ENCODE measurements at regions not wholly inside any gene's neighbourhood (a gene's known extent, or its start where the extent isn't known, plus 50 kb on each side); places are given as distances from the start of the nearest gene placed in this dataset.

DNA sequence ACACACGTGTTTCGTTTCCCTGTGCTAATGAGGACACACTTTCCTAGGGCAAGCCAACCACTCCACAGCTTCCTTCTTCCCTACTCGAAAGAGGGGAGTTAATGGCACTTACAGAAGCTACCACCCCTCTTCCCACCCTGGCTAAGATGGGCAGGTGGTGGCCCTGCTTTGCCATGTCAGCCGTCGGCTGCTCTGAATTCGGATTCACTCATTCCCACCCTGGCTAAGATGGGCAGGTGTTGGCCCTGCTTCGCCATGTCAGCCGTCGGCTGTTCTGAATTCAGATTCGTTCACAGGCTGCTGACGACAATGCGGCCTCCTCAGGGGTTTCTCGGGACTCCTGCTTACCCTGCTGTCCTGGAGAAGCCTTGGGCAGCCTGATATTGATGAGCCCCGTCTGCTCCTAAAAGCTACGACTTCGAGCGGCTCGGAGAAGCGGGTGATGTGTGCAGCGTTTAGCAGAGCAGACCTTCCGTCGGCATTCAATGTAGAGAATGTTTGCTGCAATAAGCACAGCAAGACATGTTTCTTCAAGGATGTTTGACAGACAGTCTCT lies 56.2 kb upstream of the PPP2R2D start:
- no peak for DNase-seq

DNA sequence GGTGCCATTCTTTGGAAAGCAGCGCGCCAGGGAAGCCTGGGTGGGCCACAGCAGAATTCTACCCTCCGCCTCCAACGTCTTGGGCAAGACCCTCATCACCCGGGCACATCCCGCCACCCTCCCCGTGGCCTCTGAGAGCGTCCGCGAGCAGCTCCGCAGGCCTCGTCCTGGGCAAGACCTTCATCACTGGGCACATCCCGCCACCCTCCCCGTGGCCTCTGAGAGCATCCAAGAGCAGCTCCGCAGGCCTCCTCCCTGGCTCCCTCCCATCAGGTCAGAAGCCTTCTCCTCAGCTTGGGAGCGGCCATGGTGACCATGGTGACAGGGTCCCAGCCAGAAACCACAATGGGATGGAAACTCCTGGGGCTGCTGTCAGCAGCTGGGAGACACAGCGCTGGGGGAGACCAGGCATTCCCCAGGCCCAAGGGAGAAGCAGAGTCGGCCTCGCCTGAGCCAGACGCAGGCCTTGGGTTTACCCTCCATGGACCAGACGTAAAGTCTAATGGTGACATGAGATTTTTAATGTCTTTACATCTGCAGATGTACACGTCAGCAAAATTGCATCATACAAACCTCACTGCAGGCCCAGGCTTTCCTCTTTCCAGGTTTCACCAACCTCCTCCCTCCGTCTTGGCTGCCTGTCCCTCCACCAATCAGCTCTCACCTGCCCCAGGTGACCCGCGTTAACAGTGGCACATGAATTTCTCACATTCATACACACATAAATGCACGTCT lies 55.1 kb upstream of the PPP2R2D start:
- no peak for DNase-seq

DNA sequence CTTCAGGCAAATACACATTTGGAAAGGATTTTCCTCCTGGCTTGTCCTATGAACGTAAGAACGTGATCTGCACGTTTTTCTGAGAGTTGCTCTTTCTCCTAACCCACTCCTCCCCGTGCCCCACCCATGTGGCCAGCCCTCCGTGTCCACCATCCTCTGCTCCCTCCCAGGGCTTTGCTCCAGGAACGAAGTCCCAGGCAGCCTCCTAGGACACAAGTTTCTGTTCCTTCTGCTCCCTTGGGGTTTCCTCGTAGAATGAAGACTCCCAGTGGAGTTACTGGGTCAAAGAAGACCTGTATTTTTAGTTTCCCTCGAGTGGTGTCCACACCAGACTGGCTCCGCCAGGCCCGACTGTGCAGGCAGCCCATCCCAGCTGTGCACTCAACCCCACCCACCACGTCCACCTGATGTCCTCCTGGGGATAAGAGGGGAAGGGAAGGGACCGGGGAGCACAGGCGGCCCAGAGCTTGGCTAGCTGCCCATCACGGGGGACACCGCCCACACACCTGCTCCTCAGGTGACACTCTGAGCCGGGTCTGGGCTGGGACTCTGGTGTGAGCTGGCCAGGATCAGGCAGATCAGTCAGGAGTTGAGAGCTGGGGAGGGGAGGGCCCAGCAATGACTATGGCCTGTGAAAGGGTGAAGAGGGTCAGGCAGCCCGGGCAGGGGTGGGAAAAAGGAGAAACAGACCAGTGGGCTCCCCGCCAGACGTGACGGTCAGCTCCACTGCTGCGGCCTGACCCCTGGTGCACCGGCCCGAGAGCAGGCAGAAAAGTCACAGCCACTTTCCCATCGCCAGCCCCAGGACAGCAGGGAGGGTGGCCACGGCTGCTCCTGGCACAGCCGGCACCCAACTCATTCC lies 54.3 kb upstream of the PPP2R2D start:
- peak; percentile 62 for DNase-seq

DNA sequence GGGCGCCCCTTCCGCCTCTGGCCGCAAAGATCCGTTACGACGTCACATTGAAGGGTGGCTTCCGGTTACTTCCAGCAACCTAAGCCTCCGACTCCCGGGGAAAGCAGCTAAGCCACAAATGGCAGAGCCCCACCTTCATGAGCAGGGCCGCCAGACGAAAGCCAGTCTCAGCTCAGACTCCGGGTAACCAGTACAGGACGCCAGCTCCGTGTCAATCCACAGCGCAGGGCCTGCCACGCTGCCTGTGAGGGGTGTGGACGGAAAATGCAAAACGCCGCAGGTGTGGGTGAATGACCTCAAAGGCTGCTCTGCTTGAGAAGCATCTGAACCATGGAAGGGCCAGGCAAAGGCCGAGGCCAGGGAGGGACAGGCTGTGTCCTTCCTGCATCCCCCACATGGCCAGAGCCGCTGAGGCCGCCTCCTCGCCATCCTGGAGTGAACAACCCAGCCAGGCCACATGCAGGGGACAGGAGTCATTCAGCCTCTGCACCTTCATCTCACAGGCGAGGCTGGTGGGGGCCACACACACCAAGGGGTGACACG lies 53.5 kb upstream of the PPP2R2D start:
- DNase-seq = no peak

DNA sequence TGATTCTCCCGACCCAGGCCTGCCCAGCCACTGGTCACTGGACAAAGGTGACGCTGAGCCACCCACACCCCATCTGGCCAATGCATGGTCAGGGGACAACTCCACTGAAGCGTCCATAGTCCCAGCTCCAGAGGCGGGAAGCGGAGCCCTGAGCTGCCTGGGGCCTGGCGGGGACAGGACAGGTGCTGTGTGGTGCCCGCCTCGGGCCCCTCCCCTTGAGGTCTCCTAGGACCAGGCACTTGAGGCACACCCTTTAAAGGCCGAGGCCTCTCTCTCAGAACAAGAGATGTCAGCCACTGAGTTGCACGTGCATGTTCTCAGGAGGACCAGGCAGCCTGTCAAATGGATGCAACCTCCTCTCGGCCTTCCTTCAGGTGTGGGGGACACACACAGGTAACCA lies 52.5 kb upstream of the PPP2R2D start:
- no peak for DNase-seq

DNA sequence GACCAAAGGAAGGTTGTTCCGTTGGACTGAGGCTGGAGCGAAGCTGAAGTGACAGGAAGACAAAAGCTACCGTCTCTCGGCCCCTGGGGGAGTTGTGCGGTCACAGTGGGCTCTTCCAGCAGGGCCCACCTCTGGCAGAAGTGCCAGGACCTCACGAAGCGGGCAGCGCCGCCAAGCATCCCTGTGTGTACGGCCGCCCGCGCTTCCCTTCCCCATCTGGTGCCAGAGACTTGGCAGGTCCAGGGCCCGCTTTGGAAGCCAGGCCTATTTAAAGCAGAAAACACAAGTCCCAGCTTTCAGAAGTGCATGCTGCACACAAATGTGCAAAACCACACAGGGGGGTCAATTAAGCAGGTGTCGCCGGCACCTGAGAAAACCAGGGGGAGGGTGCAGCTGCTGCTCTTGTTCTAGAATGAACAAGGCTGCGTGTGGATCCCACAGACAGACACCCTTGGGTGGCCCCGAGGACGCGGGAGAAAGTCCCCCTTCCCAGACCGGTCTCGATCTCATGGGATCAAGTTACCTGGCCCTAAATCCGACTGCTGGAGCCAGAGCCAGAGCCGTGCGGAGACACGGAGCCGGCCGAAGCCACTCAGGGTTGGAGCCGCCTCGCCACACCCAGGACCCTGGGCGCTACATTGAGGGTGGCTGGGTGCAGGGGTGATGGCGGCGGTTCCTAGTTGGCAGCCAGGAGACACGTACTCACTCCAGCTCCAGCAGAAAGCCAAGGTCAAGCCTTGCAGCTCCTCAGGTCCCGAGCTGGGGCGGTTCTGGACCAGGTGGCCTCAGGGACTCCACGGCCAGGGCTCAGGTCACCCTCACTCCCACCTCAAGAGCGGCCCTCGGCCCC lies 51.8 kb upstream of the PPP2R2D start:
- no peak for DNase-seq

DNA sequence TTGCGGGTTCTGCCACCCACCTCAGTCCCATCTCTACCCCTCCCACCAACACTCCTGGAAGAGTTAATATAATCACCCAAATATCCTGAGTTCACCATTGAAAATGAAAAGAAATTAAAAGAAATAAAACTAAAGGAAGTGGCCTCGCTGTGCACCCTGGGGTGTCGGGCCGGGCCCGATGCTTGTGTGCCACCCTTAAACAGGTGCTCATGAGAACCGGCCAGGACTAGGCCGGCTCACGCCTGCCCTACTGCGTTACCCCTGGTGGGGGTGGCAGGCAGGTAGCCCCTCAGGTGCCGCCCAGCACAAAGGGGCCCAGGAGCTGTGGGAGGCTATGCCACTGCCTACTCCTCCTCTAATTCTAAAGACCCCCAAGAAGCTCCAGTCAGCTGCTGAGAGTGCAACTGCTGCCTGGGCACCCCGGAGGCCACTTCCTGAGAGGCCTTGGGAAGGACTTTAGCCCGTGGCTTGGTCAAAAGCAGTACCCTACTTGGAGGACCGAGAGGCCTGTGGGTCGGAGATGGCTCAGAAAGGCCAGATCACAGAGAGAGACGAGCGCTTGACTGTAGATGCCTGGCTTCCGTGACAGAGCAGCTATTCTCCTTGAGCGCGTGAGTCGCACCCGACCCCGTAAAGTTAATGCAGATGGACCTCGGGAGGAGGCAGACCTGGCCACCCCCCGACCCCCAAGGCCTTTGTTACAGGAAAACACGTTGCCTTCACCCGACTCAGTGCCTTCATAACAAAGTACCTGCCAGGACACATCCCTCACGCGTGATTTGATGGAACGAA lies 51.0 kb upstream of the PPP2R2D start:
- no peak for DNase-seq

DNA sequence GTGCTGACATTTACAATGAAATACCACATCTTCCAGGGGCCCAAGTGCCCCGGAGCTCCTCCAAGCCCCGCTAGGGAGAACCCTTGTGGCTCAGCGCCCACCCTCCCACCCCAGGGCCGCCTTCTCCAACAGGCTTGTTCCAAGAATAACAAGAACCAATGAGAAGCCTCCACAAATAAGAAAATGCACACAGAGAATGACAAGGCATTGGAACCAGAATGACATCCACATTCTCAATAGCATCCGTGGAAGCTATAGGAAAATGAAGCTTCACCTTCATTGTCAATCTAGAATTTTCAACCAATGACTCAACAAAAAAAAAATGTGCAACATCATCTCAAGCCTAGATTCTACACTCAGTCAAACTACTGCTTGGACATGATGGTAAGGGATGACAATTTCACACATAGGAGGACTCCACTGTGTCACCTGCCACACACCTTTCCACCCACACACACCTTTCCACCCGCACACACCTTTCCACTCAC lies 50.4 kb upstream of the PPP2R2D start:
- DNase-seq = no peak

Measured in NCI-H345 (cell line).